SK-N-SH (cell line): ENCODE measurements at regions not wholly inside any gene's neighbourhood (a gene's known extent, or its start where the extent isn't known, plus 50 kb on each side); places are given as distances from the start of the nearest gene placed in this dataset.
A peak's percentile ranks its signal among the peaks of the same experiment; 100 is the strongest.

Experiments
- CTCF ChIA-PET: fragments of 300-600, 350-600 bp; formaldehyde crosslinking; extraction: SDS; loops from one replicate; lab custom pipeline; 2021; lab: Yijun Ruan, JAX
- POLR2A ChIA-PET: fragments of 350-600 bp; sonication (Branson Sonifier 250); formaldehyde crosslinking; extraction: SDS; loops from one replicate; lab custom pipeline; 2020; ENCODE audit warnings: antibody characterized with exemption, inconsistent platforms; lab: Yijun Ruan, JAX
- DNase-seq: peaks from one replicate; pipeline ENCODE4 v3.0.0; 2012
- H2AFZ ChIP-seq: fragments of 200-600 bp; sonication (generic); 2 replicates; pipeline ENCODE4 v1.8.1; 2016; ENCODE audit warnings: antibody characterized with exemption, mild to moderate bottlenecking, low read depth
- H3F3A ChIP-seq: fragments of 200-600 bp; sonication (generic); replicated peaks from 2 replicates; pipeline ENCODE3; 2016; ENCODE audit warnings: antibody characterized with exemption, mild to moderate bottlenecking; ENCODE audit not compliant: insufficient read depth
- H3K27ac ChIP-seq, 2 experiments: fragments of 200-500 bp in 1 of 2; fragments of 200-600 bp in 1 of 2; sonication (Bioruptor generic) in 1 of 2; sonication (generic), shearing (Covaris generic) in 1 of 2; 2 replicates each; pipeline versions ENCODE4 v1.5.1 to v1.6.1; 2014 to 2016; ENCODE audit warnings: low read depth in 2 of 2, inconsistent platforms in 1 of 2, low read length in 1 of 2, mild to moderate bottlenecking in 1 of 2, mixed read lengths in 1 of 2
- H3K27me3 ChIP-seq: fragments of 200-600 bp; sonication (generic), shearing (Covaris generic); 2 replicates; pipeline ENCODE4 v1.6.1; 2016; ENCODE audit warnings: mixed run types; ENCODE audit not compliant: insufficient read depth
- H3K36me3 ChIP-seq, 2 experiments: fragments of 200-500 bp in 1 of 2; fragments of 200-600 bp in 1 of 2; sonication (Bioruptor generic) in 1 of 2; sonication (generic) in 1 of 2; replicated peaks in 1 of 2; 2 replicates each; pipeline versions ENCODE3 to v1.5.1; 2014 to 2016; ENCODE audit warnings: low read length in 1 of 2, mild to moderate bottlenecking in 1 of 2; ENCODE audit not compliant: insufficient read depth in 2 of 2, control insufficient read depth in 1 of 2
- H3K4me1 ChIP-seq, 2 experiments: fragments of 200-500 bp in 1 of 2; fragments of 200-600 bp in 1 of 2; sonication (Bioruptor generic) in 1 of 2; sonication (generic), shearing (Covaris generic) in 1 of 2; 2 replicates each; pipeline versions ENCODE4 v1.5.1 to v1.6.1; 2014 to 2016; ENCODE audit warnings: low read depth in 1 of 2, low read length in 1 of 2, mixed run types in 1 of 2; ENCODE audit not compliant: insufficient read depth in 2 of 2, control insufficient read depth in 1 of 2
- H3K4me2 ChIP-seq: fragments of 200-600 bp; sonication (generic), shearing (Covaris generic); 2 replicates; pipeline ENCODE4 v1.6.1; 2017; ENCODE audit warnings: mixed run types
- H3K4me3 ChIP-seq, 2 experiments: fragments of 200-500 bp in 1 of 2; fragments of 200-600 bp in 1 of 2; sonication (Bioruptor generic) in 1 of 2; sonication (generic), shearing (Covaris generic) in 1 of 2; 2 replicates each; pipeline versions ENCODE4 v1.5.1 to v1.8.1; 2014 to 2016; ENCODE audit warnings: low read depth in 2 of 2, inconsistent platforms in 1 of 2, low read length in 1 of 2, mild to moderate bottlenecking in 1 of 2, mixed read lengths in 1 of 2, moderate library complexity in 1 of 2
- H3K79me2 ChIP-seq: fragments of 200-600 bp; sonication (generic); 2 replicates; pipeline ENCODE4 v1.8.1; 2017; ENCODE audit warnings: mild to moderate bottlenecking; ENCODE audit not compliant: insufficient read depth
- H3K9ac ChIP-seq: fragments of 200-600 bp; sonication (generic); 2 replicates; pipeline ENCODE4 v1.6.1; 2017; ENCODE audit warnings: mixed run types
- H3K9me2 ChIP-seq: fragments of 200-600 bp; sonication (generic); 2 replicates; pipeline ENCODE4 v1.6.1; 2017; ENCODE audit warnings: mixed run types
- H3K9me3 ChIP-seq: fragments of 200-600 bp; sonication (generic); 2 replicates; pipeline ENCODE4 v1.6.1; 2017; ENCODE audit warnings: mixed run types, mild to moderate bottlenecking, moderate library complexity
- H4K20me1 ChIP-seq: fragments of 200-600 bp; sonication (generic); 2 replicates; pipeline ENCODE4 v1.6.1; 2017; ENCODE audit warnings: mild to moderate bottlenecking, mixed run types; ENCODE audit not compliant: insufficient read depth
- CHD2 ChIP-seq: fragments of 150-350 bp; IDR thresholded peaks from 2 replicates; pipeline ENCODE4 v1.6.1; 2018; ENCODE audit warnings: low read length; ENCODE audit not compliant: partially characterized antibody
- ELF1 ChIP-seq: IDR thresholded peaks from 2 replicates; pipeline ENCODE4 v1.4.0; 2012
- EP300 ChIP-seq, 2 experiments: IDR thresholded peaks; 2 replicates each; pipeline versions ENCODE4 v1.4.0 to v1.6.1; 2012; ENCODE audit warnings: borderline replicate concordance in 1 of 2, low read depth in 1 of 2, low read length in 1 of 2
- FOSL2 ChIP-seq: IDR thresholded peaks from 2 replicates; pipeline ENCODE4 v1.4.0; 2012; ENCODE audit warnings: low read depth, mild to moderate bottlenecking, moderate library complexity, borderline replicate concordance
- GABPA ChIP-seq: IDR thresholded peaks from 2 replicates; pipeline ENCODE4 v1.4.0; 2012; ENCODE audit warnings: low read depth, mild to moderate bottlenecking
- GATA2 ChIP-seq: sonication (generic); formaldehyde crosslinking; IDR thresholded peaks from 2 replicates; pipeline ENCODE4 v1.5.0; 2020; ENCODE audit warnings: mild to moderate bottlenecking, missing genetic modification reagents
- IRF3 ChIP-seq: fragments of 150-350 bp; IDR thresholded peaks from 2 replicates; pipeline ENCODE4 v1.6.1; 2016; ENCODE audit warnings: mild to moderate bottlenecking, low read depth, low read length
- JUND ChIP-seq: IDR thresholded peaks from 2 replicates; pipeline ENCODE4 v1.4.0; 2012
- MEF2A ChIP-seq: IDR thresholded peaks from 2 replicates; pipeline ENCODE4 v1.4.0; 2012; ENCODE audit warnings: low read depth, borderline replicate concordance
- NFIC ChIP-seq: IDR thresholded peaks from 2 replicates; pipeline ENCODE4 v1.4.0; 2012; ENCODE audit warnings: borderline replicate concordance
- RAD21 ChIP-seq: IDR thresholded peaks from 2 replicates; pipeline ENCODE4 v1.6.1; 2012; ENCODE audit warnings: mild to moderate bottlenecking, low read length
- RCOR1 ChIP-seq: fragments of 150-350 bp; IDR thresholded peaks from 2 replicates; pipeline ENCODE4 v1.6.1; 2017; ENCODE audit warnings: antibody characterized with exemption, low read length
- RXRA ChIP-seq: IDR thresholded peaks from 2 replicates; pipeline ENCODE4 v1.4.0; 2012; ENCODE audit warnings: low read depth, mild to moderate bottlenecking, borderline replicate concordance
- SIN3A ChIP-seq: IDR thresholded peaks from 2 replicates; pipeline ENCODE4 v1.6.1; 2012; ENCODE audit warnings: low read depth, mild to moderate bottlenecking, low read length, moderate library complexity, borderline replicate concordance
- SMC3 ChIP-seq: IDR thresholded peaks from 2 replicates; pipeline ENCODE4 v1.6.1; 2012; ENCODE audit warnings: low read depth, low read length, improper control_type of control experiment
- TAF1 ChIP-seq: IDR thresholded peaks from 2 replicates; pipeline ENCODE4 v1.6.1; 2012; ENCODE audit warnings: low read depth, mild to moderate bottlenecking, low read length, moderate library complexity, borderline replicate concordance
- TEAD4 ChIP-seq: IDR thresholded peaks from 2 replicates; pipeline ENCODE4 v1.4.0; 2012; ENCODE audit warnings: mild to moderate bottlenecking, borderline replicate concordance; ENCODE audit not compliant: insufficient read depth
- ZBTB33 ChIP-seq: IDR thresholded peaks from 2 replicates; pipeline ENCODE4 v1.4.0; 2012; ENCODE audit warnings: low read depth, borderline replicate concordance
- TF ChIP-seq, protein P1 (sequence below): IDR thresholded peaks from 2 replicates; pipeline ENCODE4 v1.6.1; 2012; ENCODE audit warnings: mild to moderate bottlenecking, low read depth, low read length, moderate library complexity
- TF ChIP-seq, protein P2 (sequence below): fragments of 200-600 bp; sonication (generic); IDR thresholded peaks from 2 replicates; pipeline ENCODE4 v1.6.1; 2017; ENCODE audit warnings: antibody characterized with exemption, mild to moderate bottlenecking, moderate library complexity

DNA sequence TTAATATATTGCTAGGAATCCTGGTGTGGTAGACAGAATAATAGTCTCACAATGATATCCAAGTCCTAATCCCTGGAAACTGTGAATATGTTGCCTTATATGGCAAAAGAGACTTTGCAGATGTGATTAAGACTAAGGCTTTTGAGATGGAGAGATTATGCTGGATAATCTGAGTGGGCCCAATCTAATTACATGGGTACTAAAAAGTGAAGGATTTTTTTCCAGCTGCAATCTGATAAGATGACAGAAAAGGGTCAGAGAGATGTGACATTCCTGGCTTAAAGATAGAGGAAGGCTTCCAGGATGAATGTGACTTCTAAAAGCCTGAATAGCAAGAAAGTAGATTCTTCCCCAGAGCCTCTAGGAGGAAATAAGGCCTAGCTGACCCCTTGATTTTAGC lies 80.7 kb upstream of the MPDZ start:
- Histone ChIP-seq H4K20me1 (no peaks in the 10 kb centered on the region), H3K79me2 (no peaks in the 10 kb centered on the region), H3K36me3 (no peaks in the 10 kb centered on the region), H3K4me1 (no peaks in the 10 kb centered on the region; a peak in 1 of 4 replicates), H3K4me2 (no peak overlapping the region), H3K27me3 (no peaks in the 10 kb centered on the region), H3K9ac (no peak overlapping the region), H2AFZ (no peak overlapping the region), H3K27ac (peak overlapping the region in 1 of 2 experiments; percentile 28; a peak in 1 of 4 replicates), H3F3A (peaks cover 14% of the 10 kb centered on the region), H3K4me3 (no peak overlapping the region), H3K9me3 (no peaks in the 10 kb centered on the region), H3K9me2 (no peaks in the 10 kb centered on the region)
- peak; percentile 4 for DNase-seq
- TF ChIP-seq GATA2 (CRISPR knock-in tag) = peak; percentile 26; the same call in 1 of the 2 replicates
- no peak for TF ChIP-seq SIN3A
- no peak for TF ChIP-seq ELF1
- POLR2A ChIA-PET = no interaction called here
- CTCF ChIA-PET = interaction anchor here (0.8 kb wide), 1 partner anchor 8 kb away, joined by 5 read pairs; no protein-coding TSS in a partner anchor

DNA sequence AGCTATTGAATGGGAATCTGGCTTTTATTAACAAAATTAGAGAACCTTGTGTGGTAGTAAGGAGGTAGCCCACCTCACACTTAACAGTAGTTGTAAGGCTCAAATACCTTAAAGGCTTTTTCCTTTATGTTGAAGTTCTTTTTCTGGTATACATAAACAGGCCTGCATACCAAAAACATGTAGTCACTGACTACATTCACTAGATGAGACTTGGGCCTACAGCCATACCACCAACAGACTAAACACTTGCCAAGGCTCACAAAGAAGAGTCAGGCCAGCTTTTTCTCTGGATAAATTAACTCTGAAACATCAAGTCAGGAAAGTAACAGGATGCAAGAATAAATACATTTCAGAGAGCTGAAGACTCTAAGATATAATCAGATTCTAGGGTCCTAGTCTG lies 78.6 kb upstream of the MPDZ start:
- no peak for DNase-seq
- H3K4me1 ChIP-seq = no peaks in the 10 kb centered on the region; a peak in 1 of 4 replicates
- peak overlapping the region; percentile 61 to 83; a peak in 3 of 4 replicates for H3K27ac ChIP-seq
- peaks cover 14% of the 10 kb centered on the region for H3F3A ChIP-seq
- ChIA-PET POLR2A (no interaction called here), CTCF (interaction anchor here (1.0 to 1.4 kb wide), 2 partner anchors 69 to 1071 kb away, joined by 3 to 4 read pairs; no protein-coding TSS in a partner anchor)
- no peaks in the 10 kb centered on the region for H3K9me3 ChIP-seq
- no peaks in the 10 kb centered on the region for H4K20me1 ChIP-seq
- no peaks in the 10 kb centered on the region for H3K9me2 ChIP-seq
- H3K79me2 ChIP-seq = no peaks in the 10 kb centered on the region
- no peaks in the 10 kb centered on the region for H3K27me3 ChIP-seq
- no peak overlapping the region for H2AFZ ChIP-seq
- H3K9ac ChIP-seq = no peak overlapping the region
- H3K4me2 ChIP-seq = peak overlapping the region; percentile 2; the same call in 1 of the 2 replicates
- H3K4me3 ChIP-seq = no peak overlapping the region
- no peaks in the 10 kb centered on the region for H3K36me3 ChIP-seq
- TF ChIP-seq RAD21 = no peak
- no peak for TF ChIP-seq SMC3
- TF ChIP-seq TAF1 = no peak; the same call in 1 of the 2 replicates
- peak; percentile 27; the same call in 1 of the 2 replicates for TF ChIP-seq RXRA
- TF ChIP-seq CHD2 = no peak
- no peak for TF ChIP-seq IRF3
- TF ChIP-seq, protein P1, sequence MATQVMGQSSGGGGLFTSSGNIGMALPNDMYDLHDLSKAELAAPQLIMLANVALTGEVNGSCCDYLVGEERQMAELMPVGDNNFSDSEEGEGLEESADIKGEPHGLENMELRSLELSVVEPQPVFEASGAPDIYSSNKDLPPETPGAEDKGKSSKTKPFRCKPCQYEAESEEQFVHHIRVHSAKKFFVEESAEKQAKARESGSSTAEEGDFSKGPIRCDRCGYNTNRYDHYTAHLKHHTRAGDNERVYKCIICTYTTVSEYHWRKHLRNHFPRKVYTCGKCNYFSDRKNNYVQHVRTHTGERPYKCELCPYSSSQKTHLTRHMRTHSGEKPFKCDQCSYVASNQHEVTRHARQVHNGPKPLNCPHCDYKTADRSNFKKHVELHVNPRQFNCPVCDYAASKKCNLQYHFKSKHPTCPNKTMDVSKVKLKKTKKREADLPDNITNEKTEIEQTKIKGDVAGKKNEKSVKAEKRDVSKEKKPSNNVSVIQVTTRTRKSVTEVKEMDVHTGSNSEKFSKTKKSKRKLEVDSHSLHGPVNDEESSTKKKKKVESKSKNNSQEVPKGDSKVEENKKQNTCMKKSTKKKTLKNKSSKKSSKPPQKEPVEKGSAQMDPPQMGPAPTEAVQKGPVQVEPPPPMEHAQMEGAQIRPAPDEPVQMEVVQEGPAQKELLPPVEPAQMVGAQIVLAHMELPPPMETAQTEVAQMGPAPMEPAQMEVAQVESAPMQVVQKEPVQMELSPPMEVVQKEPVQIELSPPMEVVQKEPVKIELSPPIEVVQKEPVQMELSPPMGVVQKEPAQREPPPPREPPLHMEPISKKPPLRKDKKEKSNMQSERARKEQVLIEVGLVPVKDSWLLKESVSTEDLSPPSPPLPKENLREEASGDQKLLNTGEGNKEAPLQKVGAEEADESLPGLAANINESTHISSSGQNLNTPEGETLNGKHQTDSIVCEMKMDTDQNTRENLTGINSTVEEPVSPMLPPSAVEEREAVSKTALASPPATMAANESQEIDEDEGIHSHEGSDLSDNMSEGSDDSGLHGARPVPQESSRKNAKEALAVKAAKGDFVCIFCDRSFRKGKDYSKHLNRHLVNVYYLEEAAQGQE = no peak
- TF ChIP-seq, protein P2, sequence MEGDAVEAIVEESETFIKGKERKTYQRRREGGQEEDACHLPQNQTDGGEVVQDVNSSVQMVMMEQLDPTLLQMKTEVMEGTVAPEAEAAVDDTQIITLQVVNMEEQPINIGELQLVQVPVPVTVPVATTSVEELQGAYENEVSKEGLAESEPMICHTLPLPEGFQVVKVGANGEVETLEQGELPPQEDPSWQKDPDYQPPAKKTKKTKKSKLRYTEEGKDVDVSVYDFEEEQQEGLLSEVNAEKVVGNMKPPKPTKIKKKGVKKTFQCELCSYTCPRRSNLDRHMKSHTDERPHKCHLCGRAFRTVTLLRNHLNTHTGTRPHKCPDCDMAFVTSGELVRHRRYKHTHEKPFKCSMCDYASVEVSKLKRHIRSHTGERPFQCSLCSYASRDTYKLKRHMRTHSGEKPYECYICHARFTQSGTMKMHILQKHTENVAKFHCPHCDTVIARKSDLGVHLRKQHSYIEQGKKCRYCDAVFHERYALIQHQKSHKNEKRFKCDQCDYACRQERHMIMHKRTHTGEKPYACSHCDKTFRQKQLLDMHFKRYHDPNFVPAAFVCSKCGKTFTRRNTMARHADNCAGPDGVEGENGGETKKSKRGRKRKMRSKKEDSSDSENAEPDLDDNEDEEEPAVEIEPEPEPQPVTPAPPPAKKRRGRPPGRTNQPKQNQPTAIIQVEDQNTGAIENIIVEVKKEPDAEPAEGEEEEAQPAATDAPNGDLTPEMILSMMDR = no peak
- no peak for TF ChIP-seq RCOR1
- 0 out of 2 replicates have a peak, but pooled peaks have one; percentile 11 for TF ChIP-seq ZBTB33
- TF ChIP-seq MEF2A = no peak
- TF ChIP-seq TEAD4 = peak; percentile 72; the same call in 1 of the 2 replicates
- peak; percentile 91 for TF ChIP-seq JUND
- TF ChIP-seq GABPA = no peak
- peak; percentile 47; the same call in 1 of the 2 replicates for TF ChIP-seq FOSL2
- TF ChIP-seq EP300 (IDR thresholded peaks at IDR 0.05; ENCODE audit: borderline replicate concordance in 1 of 2, low read depth in 1 of 2, low read length in 1 of 2) = peak; percentile 12 to 84; a peak in 2 of 4 replicates
- no peak for TF ChIP-seq SIN3A
- peak; percentile 94 for TF ChIP-seq NFIC
